HG03135 (cell line): ENCODE measurements at regions not wholly inside any gene's neighbourhood (a gene's known extent, or its start where the extent isn't known, plus 50 kb on each side); places are given as distances from the start of the nearest gene placed in this dataset.

ENCODE experiments used
- ATAC-seq: cut with Tn5 transposase; IDR thresholded peaks from one replicate; pipeline ENCODE4 v1.9.1; 2021; ENCODE audit warnings: mild to moderate bottlenecking, moderate library complexity; ENCODE audit not compliant: unreplicated experiment

- no peak for ATAC-seq
These were observed 288.5 kb upstream of the RUNX1 start for GRCh38 chr21:35337573-35337972.

- no peak for ATAC-seq
These were observed 287.4 kb upstream of the RUNX1 start for GRCh38 chr21:35336534-35336933.

GRCh38 chr21:35335951-35336446 is 286.9 kb upstream of the RUNX1 start:
- ATAC-seq, result no peak

- ATAC-seq, result no peak
These were observed 284.9 kb upstream of the RUNX1 start for GRCh38 chr21:35333831-35334618.

GRCh38 chr21:35332841-35333426 is 283.8 kb upstream of the RUNX1 start:
- ATAC-seq, result no peak

GRCh38 chr21:35329940-35330660 is 281.0 kb upstream of the RUNX1 start:
- ATAC-seq, result no peak

GRCh38 chr21:35328856-35329455 is 279.9 kb upstream of the RUNX1 start:
- no peak for ATAC-seq

GRCh38 chr21:35326677-35327076 is 277.6 kb upstream of the RUNX1 start:
- no peak for ATAC-seq

GRCh38 chr21:35325953-35326352 is 276.9 kb upstream of the RUNX1 start:
- no peak for ATAC-seq

- no peak for ATAC-seq
These were observed 275.5 kb upstream of the RUNX1 start for GRCh38 chr21:35324372-35325220.

GRCh38 chr21:35323947-35324346 is 274.8 kb upstream of the RUNX1 start:
- no peak for ATAC-seq

- no peak for ATAC-seq
These were observed 272.5 kb upstream of the RUNX1 start for GRCh38 chr21:35321322-35322200.

- ATAC-seq, result no peak
These were observed 270.7 kb upstream of the RUNX1 start for GRCh38 chr21:35319684-35320283.

- ATAC-seq, result no peak
These were observed 267.8 kb upstream of the RUNX1 start for GRCh38 chr21:35316933-35317332.

- ATAC-seq, result no peak
These were observed 267.4 kb upstream of the RUNX1 start for GRCh38 chr21:35316456-35316855.

- ATAC-seq, result no peak
These were observed 265.9 kb upstream of the RUNX1 start for GRCh38 chr21:35314857-35315582.

- ATAC-seq, result no peak
These were observed 262.9 kb upstream of the RUNX1 start for GRCh38 chr21:35311985-35312384.

GRCh38 chr21:35309316-35309715 is 260.2 kb upstream of the RUNX1 start:
- no peak for ATAC-seq
